OCI-LY1 (cell line): ENCODE measurements at regions not wholly inside any gene's neighbourhood (a gene's known extent, or its start where the extent isn't known, plus 50 kb on each side); places are given as distances from the start of the nearest gene placed in this dataset.
"Not testable (repeated sequence)": the region's sequence is repeated elsewhere in the genome, so short reads cannot be mapped to it uniquely, and the experiment has no call there.

ENCODE experiments used
- H2AFZ ChIP-seq: fragments of 200-600 bp; sonication (generic), shearing (Covaris generic); 2 replicates; pipeline ENCODE4 v1.6.0; 2014; ENCODE audit warnings: antibody characterized with exemption, mild to moderate bottlenecking, low read length
- H3F3A ChIP-seq: fragments of 200-600 bp; sonication (generic), shearing (Covaris generic); 2 replicates; pipeline ENCODE4 v1.6.0; 2014; ENCODE audit warnings: mild to moderate bottlenecking, antibody characterized with exemption, low read length, moderate library complexity; ENCODE audit not compliant: insufficient read depth
- H3K27ac ChIP-seq: fragments of 200-600 bp; sonication (generic); 2 replicates; pipeline ENCODE4 v1.5.1; 2014; ENCODE audit warnings: low read length, mixed run types, mild to moderate bottlenecking, low read depth; ENCODE audit not compliant: poor library complexity, severe bottlenecking
- H3K27me3 ChIP-seq: fragments of 200-600 bp; sonication (generic); 2 replicates; pipeline ENCODE4 v1.6.0; 2014; ENCODE audit warnings: antibody characterized with exemption, mild to moderate bottlenecking, low read length, moderate library complexity; ENCODE audit not compliant: insufficient read depth
- H3K36me3 ChIP-seq: fragments of 200-600 bp; sonication (generic); 2 replicates; pipeline ENCODE4 v1.6.1; 2014; ENCODE audit warnings: mild to moderate bottlenecking, antibody characterized with exemption, low read length, moderate library complexity, mixed read lengths; ENCODE audit not compliant: insufficient read depth
- H3K4me1 ChIP-seq: fragments of 200-600 bp; sonication (generic); 2 replicates; pipeline ENCODE4 v1.5.1; 2014; ENCODE audit warnings: mild to moderate bottlenecking, low read length, moderate library complexity; ENCODE audit not compliant: insufficient read depth, severe bottlenecking
- H3K4me2 ChIP-seq: fragments of 200-600 bp; sonication (generic), shearing (Covaris generic); 2 replicates; pipeline ENCODE4 v1.6.1; 2014; ENCODE audit warnings: low read length
- H3K4me3 ChIP-seq: fragments of 200-600 bp; sonication (generic); 2 replicates; pipeline ENCODE4 v1.5.1; 2014; ENCODE audit warnings: low read length, low read depth, mild to moderate bottlenecking, mixed read lengths; ENCODE audit not compliant: poor library complexity, severe bottlenecking
- H3K79me2 ChIP-seq: fragments of 200-600 bp; shearing (Covaris generic); 2 replicates; pipeline ENCODE4 v1.6.1; 2016; ENCODE audit warnings: mixed run types, low read length, mixed read lengths; ENCODE audit not compliant: insufficient read depth
- H3K9ac ChIP-seq: fragments of 200-600 bp; sonication (generic), shearing (Covaris generic); 2 replicates; pipeline ENCODE4 v1.6.1; 2014; ENCODE audit warnings: mild to moderate bottlenecking, low read length, mixed read lengths
- H3K9me2 ChIP-seq: fragments of 200-600 bp; sonication (generic), shearing (Covaris generic); 2 replicates; pipeline ENCODE4 v1.6.1; 2014; ENCODE audit warnings: low read depth, mild to moderate bottlenecking, low read length, mixed read lengths
- H3K9me3 ChIP-seq: fragments of 200-600 bp; shearing (Covaris generic); 2 replicates; pipeline ENCODE4 v1.6.1; 2014; ENCODE audit warnings: low read length, mixed read lengths
- H4K20me1 ChIP-seq: fragments of 200-600 bp; sonication (generic), shearing (Covaris generic); 2 replicates; pipeline ENCODE4 v1.6.0; 2016; ENCODE audit warnings: mild to moderate bottlenecking, low read length; ENCODE audit not compliant: insufficient read depth
- EZH2 ChIP-seq: fragments of 200-600 bp; sonication (generic), shearing (Covaris generic); IDR thresholded peaks from 2 replicates; pipeline ENCODE4 v1.8.0; 2017; ENCODE audit warnings: borderline replicate concordance, mixed run types, mild to moderate bottlenecking, antibody characterized with exemption, low read length, moderate library complexity, mixed read lengths
- TF ChIP-seq, protein P1 (sequence below): fragments of 200-600 bp; sonication (generic), shearing (Covaris generic); IDR thresholded peaks from 2 replicates; pipeline ENCODE4 v1.5.1; 2017; ENCODE audit warnings: mild to moderate bottlenecking, antibody characterized with exemption, low read length, moderate library complexity, mixed read lengths

DNA sequence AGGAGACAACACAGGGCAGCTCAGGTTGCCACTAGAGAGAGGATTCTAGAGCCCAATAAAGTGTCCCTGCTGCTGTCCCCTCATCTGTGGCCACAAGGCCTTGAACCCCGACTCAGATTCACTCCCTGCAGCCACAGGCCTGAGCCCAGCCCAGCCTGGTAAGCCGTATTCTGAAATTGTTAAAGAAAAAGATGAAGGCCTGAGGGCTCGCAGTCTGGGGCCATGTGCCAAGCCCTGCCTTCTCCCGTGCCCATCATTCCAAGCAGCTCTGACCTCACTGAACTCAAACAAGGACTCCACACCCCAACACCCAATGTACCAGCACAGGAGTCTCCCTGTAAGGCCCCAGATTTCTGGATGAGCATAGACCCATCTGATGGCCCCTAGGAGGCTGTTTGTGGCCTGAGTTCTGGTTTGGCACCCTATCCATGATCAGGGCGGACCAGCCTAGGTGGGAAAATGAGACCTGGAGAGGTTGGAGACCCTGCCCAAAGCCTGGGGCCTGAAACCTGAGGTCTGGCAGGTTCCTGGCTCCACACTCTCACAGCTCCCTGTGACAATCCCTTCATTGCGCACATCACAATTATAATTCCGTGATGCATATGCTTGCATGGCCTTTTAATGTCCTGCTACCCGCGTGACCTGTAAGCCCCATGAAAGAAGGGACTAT is 62.0 kb upstream of the TOP1 start:
- H3K9me3 ChIP-seq = no peaks in the 10 kb centered on the region
- H3K27ac ChIP-seq = no peak overlapping the region
- H2AFZ ChIP-seq = no peak overlapping the region
- no peak overlapping the region for H3K4me2 ChIP-seq
- H3K27me3 ChIP-seq = no peaks in the 10 kb centered on the region
- no peaks in the 10 kb centered on the region for H3K79me2 ChIP-seq
- H3F3A ChIP-seq = no peaks in the 10 kb centered on the region
- no peak overlapping the region for H3K9ac ChIP-seq
- TF ChIP-seq EZH2 = no peak
- TF ChIP-seq, protein P1, sequence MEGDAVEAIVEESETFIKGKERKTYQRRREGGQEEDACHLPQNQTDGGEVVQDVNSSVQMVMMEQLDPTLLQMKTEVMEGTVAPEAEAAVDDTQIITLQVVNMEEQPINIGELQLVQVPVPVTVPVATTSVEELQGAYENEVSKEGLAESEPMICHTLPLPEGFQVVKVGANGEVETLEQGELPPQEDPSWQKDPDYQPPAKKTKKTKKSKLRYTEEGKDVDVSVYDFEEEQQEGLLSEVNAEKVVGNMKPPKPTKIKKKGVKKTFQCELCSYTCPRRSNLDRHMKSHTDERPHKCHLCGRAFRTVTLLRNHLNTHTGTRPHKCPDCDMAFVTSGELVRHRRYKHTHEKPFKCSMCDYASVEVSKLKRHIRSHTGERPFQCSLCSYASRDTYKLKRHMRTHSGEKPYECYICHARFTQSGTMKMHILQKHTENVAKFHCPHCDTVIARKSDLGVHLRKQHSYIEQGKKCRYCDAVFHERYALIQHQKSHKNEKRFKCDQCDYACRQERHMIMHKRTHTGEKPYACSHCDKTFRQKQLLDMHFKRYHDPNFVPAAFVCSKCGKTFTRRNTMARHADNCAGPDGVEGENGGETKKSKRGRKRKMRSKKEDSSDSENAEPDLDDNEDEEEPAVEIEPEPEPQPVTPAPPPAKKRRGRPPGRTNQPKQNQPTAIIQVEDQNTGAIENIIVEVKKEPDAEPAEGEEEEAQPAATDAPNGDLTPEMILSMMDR = no peak
- no peaks in the 10 kb centered on the region for H3K36me3 ChIP-seq
- no peaks in the 10 kb centered on the region for H3K9me2 ChIP-seq
- H4K20me1 ChIP-seq = no peaks in the 10 kb centered on the region
- peaks cover 8% of the 10 kb centered on the region for H3K4me1 ChIP-seq
- H3K4me3 ChIP-seq = no peak overlapping the region

DNA sequence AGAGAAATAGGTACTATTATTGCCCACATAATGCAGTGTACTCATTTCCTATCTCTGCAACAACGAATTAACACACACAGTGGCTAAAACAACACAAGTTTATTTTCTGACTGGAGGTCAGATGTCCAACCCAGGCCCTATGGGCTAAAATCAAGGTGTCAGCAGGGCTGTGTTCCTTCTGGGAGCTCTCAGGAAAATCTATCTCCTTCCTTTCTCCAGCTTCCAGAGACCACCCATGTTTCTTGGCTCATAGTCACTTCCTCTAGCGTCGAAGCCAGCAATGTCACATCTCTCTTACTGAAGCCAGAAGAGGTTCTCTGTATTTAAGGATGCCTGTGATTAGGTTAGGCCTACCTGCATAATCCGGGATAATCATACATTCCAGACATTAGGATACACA is 60.9 kb upstream of the TOP1 start:
- H3K4me3 ChIP-seq = no peak overlapping the region
- H4K20me1 ChIP-seq = no peaks in the 10 kb centered on the region
- no peaks in the 10 kb centered on the region for H3K9me2 ChIP-seq
- H3K36me3 ChIP-seq = no peaks in the 10 kb centered on the region
- H3K4me2 ChIP-seq = no peak overlapping the region
- H3K27ac ChIP-seq = no peak overlapping the region
- no peaks in the 10 kb centered on the region for H3K9me3 ChIP-seq
- no peaks in the 10 kb centered on the region for H3K79me2 ChIP-seq
- TF ChIP-seq EZH2 = no peak
- TF ChIP-seq, protein P1 = no peak
- no peak overlapping the region for H3K9ac ChIP-seq
- no peaks in the 10 kb centered on the region for H3K27me3 ChIP-seq
- H3K4me1 ChIP-seq = peaks cover 6% of the 10 kb centered on the region
- no peak overlapping the region for H2AFZ ChIP-seq
- H3F3A ChIP-seq = no peaks in the 10 kb centered on the region

- not testable (repeated sequence) for H3K27me3 ChIP-seq, H3K36me3 ChIP-seq, H3K27ac ChIP-seq, H3F3A ChIP-seq, H3K9me2 ChIP-seq, H3K79me2 ChIP-seq, H4K20me1 ChIP-seq, H3K4me1 ChIP-seq, H3K9me3 ChIP-seq, H2AFZ ChIP-seq
- TF ChIP-seq, protein P1 = peak; percentile 97
- Histone ChIP-seq H3K4me2 (peak overlapping the region; percentile 56), H3K9ac (peak overlapping the region; percentile 53; the same call in 1 of the 2 replicates), H3K4me3 (peak overlapping the region; percentile 52)
Observed at GRCh38 chr20:40968816-40969562, 59.6 kb upstream of the TOP1 start.
